PC-9 (cell line): ENCODE measurements at regions not wholly inside any gene's neighbourhood (a gene's known extent, or its start where the extent isn't known, plus 50 kb on each side); places are given as distances from the start of the nearest gene placed in this dataset.

Experiments used
- BruUV-seq: library from RNA; stranded (reverse); fragments of 400-500 nt; replicated peaks from 2 replicates; lab custom pipeline; 2021; lab: Mats Ljungman, UMichigan
- CTCF ChIA-PET: fragments of 300-600 bp; sonication (Branson Sonifier 250); formaldehyde crosslinking; loops from one replicate; lab custom pipeline; 2022; ENCODE audit warnings: antibody characterized with exemption; lab: Charles Lee
- POLR2A ChIA-PET: fragments of 300-600 bp; sonication (Branson Sonifier 250); formaldehyde crosslinking; loops from one replicate; lab custom pipeline; 2022; ENCODE audit warnings: antibody characterized with exemption; ENCODE audit not compliant: unreplicated experiment; lab: Charles Lee
- DNase-seq, 2 experiments: peaks; one replicate each; pipeline versions ENCODE4 v3.0.0 to v3.0.0-alpha.2; 2015 to 2022; ENCODE audit warnings: mixed read lengths in 1 of 2
- H2AFZ ChIP-seq: fragments of 200-600 bp; sonication (generic); 2 replicates; pipeline ENCODE4 v1.8.1; 2017; ENCODE audit warnings: antibody characterized with exemption
- H3F3A ChIP-seq: fragments of 200-600 bp; sonication (generic); 2 replicates; pipeline ENCODE4 v1.8.1; 2017; ENCODE audit warnings: antibody characterized with exemption, mild to moderate bottlenecking, low read depth; ENCODE audit not compliant: insufficient read depth
- H3K27ac ChIP-seq: fragments of 200-600 bp; sonication (generic); 2 replicates; pipeline ENCODE4 v1.6.1; 2016; ENCODE audit warnings: mixed run types
- H3K27me3 ChIP-seq: fragments of 200-600 bp; sonication (generic); 2 replicates; pipeline ENCODE4 v1.6.1; 2016; ENCODE audit warnings: low read depth, mixed run types; ENCODE audit not compliant: insufficient read depth
- H3K36me3 ChIP-seq: fragments of 200-600 bp; sonication (generic); 2 replicates; pipeline ENCODE4 v1.6.1; 2016; ENCODE audit warnings: low read depth, mixed run types
- H3K4me1 ChIP-seq: fragments of 200-600 bp; sonication (generic); replicated peaks from 2 replicates; pipeline ENCODE4 v1.6.1; 2016; ENCODE audit warnings: mixed run types; ENCODE audit not compliant: insufficient read depth
- H3K4me2 ChIP-seq: fragments of 200-600 bp; sonication (generic); 2 replicates; pipeline ENCODE4 v1.6.1; 2017; ENCODE audit warnings: mixed run types
- H3K4me3 ChIP-seq: fragments of 200-600 bp; sonication (generic); 2 replicates; pipeline ENCODE4 v1.6.1; 2016; ENCODE audit warnings: mixed run types
- H3K79me2 ChIP-seq: fragments of 200-600 bp; sonication (generic); 2 replicates; pipeline ENCODE4 v1.6.1; 2017; ENCODE audit warnings: low read depth, mixed run types
- H3K9me2 ChIP-seq: fragments of 200-600 bp; sonication (generic); 2 replicates; pipeline ENCODE4 v1.8.1; 2017; ENCODE audit warnings: mild to moderate bottlenecking; ENCODE audit not compliant: insufficient read depth
- H3K9me3 ChIP-seq: fragments of 200-600 bp; sonication (generic); 2 replicates; pipeline ENCODE4 v1.8.1; 2016; ENCODE audit warnings: low read depth; ENCODE audit not compliant: insufficient read depth
- H4K20me1 ChIP-seq: fragments of 200-600 bp; sonication (generic); 2 replicates; pipeline ENCODE4 v1.8.1; 2017; ENCODE audit not compliant: insufficient read depth
- CTCF ChIP-seq: fragments of 200-600 bp; sonication (generic); conservative IDR thresholded peaks from 2 replicates; pipeline ENCODE4 v1.6.1; 2017; ENCODE audit warnings: mixed run types, antibody characterized with exemption, mild to moderate bottlenecking, moderate library complexity
- EZH2 ChIP-seq: fragments of 200-600 bp; sonication (generic); IDR thresholded peaks from 2 replicates; pipeline ENCODE4 v1.8.0; 2017; ENCODE audit warnings: antibody characterized with exemption, low read depth
- intact Hi-C: fragments of 100-400 bp; cut with micrococcal nuclease; formaldehyde crosslinking; loops from one replicate; pipeline ENCODE4 v1.10.0; 2022; ENCODE audit not compliant: unreplicated experiment

- Histone ChIP-seq H3K4me3 (no peak overlapping the region), H3K4me2 (no peak overlapping the region), H3K9me2 (no peaks in the 10 kb centered on the region), H2AFZ (no peak overlapping the region), H3K9me3 (no peaks in the 10 kb centered on the region), H3K27ac (no peak overlapping the region), H3F3A (peaks cover 2% of the 10 kb centered on the region; the same call in 1 of the 2 replicates), H3K79me2 (no peaks in the 10 kb centered on the region), H3K36me3 (no peaks in the 10 kb centered on the region), H3K27me3 (no peaks in the 10 kb centered on the region), H3K4me1 (peaks cover 6% of the 10 kb centered on the region), H4K20me1 (no peaks in the 10 kb centered on the region)
- TF ChIP-seq CTCF (no peak), EZH2 (no peak)
- ChIA-PET CTCF (interaction anchor here (0.6 kb wide), 1 partner anchor 95 kb away, joined by 4 read pairs; no protein-coding TSS in a partner anchor), POLR2A (no interaction called here)
- DNase-seq: no peak
- intact Hi-C loops: no loop called here
- BruUV-seq: no TSS peak
These were observed 64.6 kb upstream of the ENPP6 start for GRCh38 chr4:184282251-184282713.

GRCh38 chr4:184281231-184282139 lies 63.8 kb upstream of the ENPP6 start:
- Histone ChIP-seq H3K9me2 (no peaks in the 10 kb centered on the region), H3K4me3 (no peak overlapping the region), H3K27ac (no peak overlapping the region), H2AFZ (no peak overlapping the region), H3K36me3 (no peaks in the 10 kb centered on the region), H3K4me1 (no peaks in the 10 kb centered on the region), H4K20me1 (no peaks in the 10 kb centered on the region), H3F3A (no peaks in the 10 kb centered on the region), H3K9me3 (no peaks in the 10 kb centered on the region), H3K27me3 (no peaks in the 10 kb centered on the region), H3K79me2 (no peaks in the 10 kb centered on the region), H3K4me2 (no peak overlapping the region)
- intact Hi-C loops: no loop called here
- BruUV-seq: no TSS peak
- DNase-seq: no peak
- POLR2A ChIA-PET: no interaction called here
- CTCF ChIA-PET: no interaction called here
- TF ChIP-seq EZH2 (no peak), CTCF (no peak)

- Histone ChIP-seq H3K9me3 (no peaks in the 10 kb centered on the region), H3K36me3 (no peaks in the 10 kb centered on the region), H3K4me2 (no peak overlapping the region), H3K79me2 (no peaks in the 10 kb centered on the region), H3K4me3 (no peak overlapping the region), H3K27me3 (no peaks in the 10 kb centered on the region), H3K9me2 (no peaks in the 10 kb centered on the region), H3K4me1 (no peaks in the 10 kb centered on the region), H2AFZ (no peak overlapping the region), H3F3A (no peaks in the 10 kb centered on the region), H3K27ac (no peak overlapping the region), H4K20me1 (no peaks in the 10 kb centered on the region)
- BruUV-seq: no TSS peak
- no peak for TF ChIP-seq CTCF
- TF ChIP-seq EZH2: no peak
- intact Hi-C loops: no loop called here
- ChIA-PET POLR2A (no interaction called here), CTCF (no interaction called here)
- no peak for DNase-seq
These were observed 63.0 kb upstream of the ENPP6 start for GRCh38 chr4:184280591-184281071.
